GM23338 (cell line): ENCODE measurements at regions not wholly inside any gene's neighbourhood (a gene's known extent, or its start where the extent isn't known, plus 50 kb on each side); places are given as distances from the start of the nearest gene placed in this dataset.

Experiments used
- ATAC-seq: fragments of 200-7000 bp; cut with Tn5 transposase; 3 replicates; pipeline ENCODE4 v1.9.1; 2020
- DNase-seq: peaks from one replicate; pipeline ENCODE4 v3.0.0-alpha.2; 2015; ENCODE audit warnings: low spot score
- H2AFZ ChIP-seq: fragments of 200-600 bp; sonication (generic); 2 replicates; pipeline ENCODE4 v1.8.0; 2016; ENCODE audit warnings: antibody characterized with exemption, mild to moderate bottlenecking, moderate library complexity
- H3F3A ChIP-seq: fragments of 200-600 bp; sonication (generic); replicated peaks from 2 replicates; pipeline ENCODE4 v1.8.0; 2017; ENCODE audit warnings: antibody characterized with exemption, mixed run types, low read depth
- H3K27ac ChIP-seq: fragments of 200-600 bp; sonication (generic); 2 replicates; pipeline ENCODE4 v1.6.1; 2016; ENCODE audit warnings: low read depth
- H3K27me3 ChIP-seq: fragments of 200-600 bp; sonication (generic); 2 replicates; pipeline ENCODE4 v1.8.0; 2016; ENCODE audit warnings: mild to moderate bottlenecking, mixed run types, moderate library complexity; ENCODE audit not compliant: insufficient read depth
- H3K36me3 ChIP-seq: fragments of 200-600 bp; sonication (generic); 2 replicates; pipeline ENCODE4 v1.8.0; 2016; ENCODE audit warnings: mild to moderate bottlenecking; ENCODE audit not compliant: insufficient read depth
- H3K4me1 ChIP-seq: fragments of 200-600 bp; sonication (generic); 2 replicates; pipeline ENCODE4 v1.8.0; 2016; ENCODE audit warnings: mild to moderate bottlenecking, moderate library complexity; ENCODE audit not compliant: insufficient read depth
- H3K4me2 ChIP-seq: fragments of 200-600 bp; sonication (generic); 2 replicates; pipeline ENCODE4 v1.7.1; 2017; ENCODE audit warnings: mixed run types
- H3K4me3 ChIP-seq: fragments of 200-600 bp; sonication (generic); 2 replicates; pipeline ENCODE4 v1.6.1; 2016; ENCODE audit warnings: mixed run types
- H3K79me2 ChIP-seq: fragments of 200-600 bp; sonication (generic); replicated peaks from 2 replicates; pipeline ENCODE4 v1.8.0; 2017; ENCODE audit warnings: mild to moderate bottlenecking; ENCODE audit not compliant: insufficient read depth
- H3K9me2 ChIP-seq: fragments of 200-600 bp; sonication (generic); 2 replicates; pipeline ENCODE4 v1.8.0; 2017; ENCODE audit not compliant: insufficient read depth
- H4K20me1 ChIP-seq: fragments of 200-600 bp; sonication (generic); replicated peaks from 2 replicates; pipeline ENCODE4 v1.8.0; 2017; ENCODE audit warnings: mild to moderate bottlenecking; ENCODE audit not compliant: insufficient read depth
- H3K27ac Mint-ChIP-seq: 2 replicates; pipeline ENCODE4 v1.8.0; 2020; ENCODE audit warnings: inconsistent platforms, mild to moderate bottlenecking, moderate library complexity, mixed read lengths
- H3K27me3 Mint-ChIP-seq: 3 replicates; pipeline ENCODE4 v1.8.0; 2022; ENCODE audit warnings: low read depth, mild to moderate bottlenecking, moderate library complexity, mixed read lengths, inconsistent platforms; ENCODE audit not compliant: insufficient read depth, poor library complexity
- H3K36me3 Mint-ChIP-seq: 3 replicates; pipeline ENCODE4 v1.8.0; 2021; ENCODE audit warnings: low read depth, mild to moderate bottlenecking, inconsistent platforms, moderate library complexity, mixed read lengths
- H3K4me1 Mint-ChIP-seq: 3 replicates; pipeline ENCODE4 v1.8.0; 2020; ENCODE audit warnings: mild to moderate bottlenecking, inconsistent platforms, mixed read lengths
- H3K4me3 Mint-ChIP-seq: 3 replicates; pipeline ENCODE4 v1.8.0; 2021; ENCODE audit warnings: moderate library complexity, mild to moderate bottlenecking, inconsistent platforms, mixed read lengths
- H3K9me3 Mint-ChIP-seq: 3 replicates; pipeline ENCODE4 v1.8.0; 2020; ENCODE audit warnings: moderate library complexity, mild to moderate bottlenecking, inconsistent platforms, mixed read lengths
- CREB1 ChIP-seq: fragments of 250-450 bp; sonication (Bioruptor Pico); IDR thresholded peaks from 2 replicates; pipeline ENCODE4 v1.5.0; 2020; ENCODE audit warnings: low read depth, mild to moderate bottlenecking, moderate library complexity
- CTCF ChIP-seq, 2 experiments: fragments of 200-600 bp in 1 of 2; sonication (generic) in 1 of 2; conservative IDR thresholded peaks; 2 replicates each; pipeline versions ENCODE4 v1.5.1 to v1.6.1; 2016 to 2017; ENCODE audit warnings: antibody characterized with exemption in 2 of 2, low read depth in 2 of 2, mild to moderate bottlenecking in 2 of 2, moderate library complexity in 1 of 2
- ETS1 ChIP-seq: IDR thresholded peaks from 2 replicates; pipeline ENCODE4 v1.6.1; 2016; ENCODE audit warnings: antibody characterized with exemption
- EZH2 ChIP-seq: fragments of 200-600 bp; sonication (generic); IDR thresholded peaks from one replicate; pipeline ENCODE4 v1.8.0; 2017; ENCODE audit warnings: antibody characterized with exemption, mild to moderate bottlenecking, low read depth; ENCODE audit not compliant: unreplicated experiment
- EZH2phosphoT487 ChIP-seq: fragments of 200-600 bp; sonication (generic); IDR thresholded peaks from one replicate; pipeline ENCODE4 v1.8.1; 2018; ENCODE audit warnings: antibody characterized with exemption; ENCODE audit not compliant: unreplicated experiment
- JUNB ChIP-seq: IDR thresholded peaks from one replicate; pipeline ENCODE4 v1.6.1; 2016; ENCODE audit warnings: antibody characterized with exemption; ENCODE audit not compliant: unreplicated experiment
- NANOG ChIP-seq: IDR thresholded peaks from 2 replicates; pipeline ENCODE4 v1.6.1; 2016; ENCODE audit warnings: antibody characterized with exemption, borderline replicate concordance
- POLR2AphosphoS5 ChIP-seq: IDR thresholded peaks from 2 replicates; pipeline ENCODE4 v1.6.1; 2016; ENCODE audit warnings: antibody characterized with exemption, low read depth
- REST ChIP-seq: IDR thresholded peaks from one replicate; pipeline ENCODE4 v1.6.1; 2018; ENCODE audit warnings: antibody characterized with exemption; ENCODE audit not compliant: unreplicated experiment
- STAT1 ChIP-seq: IDR thresholded peaks from one replicate; pipeline ENCODE4 v1.6.1; 2016; ENCODE audit warnings: antibody characterized with exemption; ENCODE audit not compliant: unreplicated experiment
- ZNF114 ChIP-seq: fragments of 250-450 bp; sonication (Bioruptor Pico); IDR thresholded peaks from 2 replicates; pipeline ENCODE4 v1.5.0; 2020; ENCODE audit warnings: mild to moderate bottlenecking, moderate library complexity
- ZNF331 ChIP-seq: fragments of 250-450 bp; sonication (Bioruptor Pico); IDR thresholded peaks from 2 replicates; pipeline ENCODE4 v1.5.0; 2020; ENCODE audit warnings: low read depth, mild to moderate bottlenecking, moderate library complexity
- ZNF462 ChIP-seq: fragments of 250-450 bp; sonication (Bioruptor Pico); IDR thresholded peaks from 2 replicates; pipeline ENCODE4 v1.5.0; 2020; ENCODE audit warnings: mild to moderate bottlenecking, moderate library complexity

- Histone ChIP-seq H3K27me3 (peaks cover 36% of the 10 kb centered on the region), H2AFZ (no peak overlapping the region), H3K9me2 (no peaks in the 10 kb centered on the region), H4K20me1 (no peaks in the 10 kb centered on the region; the same call in 1 of the 2 replicates), H3K36me3 (no peaks in the 10 kb centered on the region), H3K79me2 (no peaks in the 10 kb centered on the region), H3K27ac (no peak overlapping the region), H3K4me2 (no peak overlapping the region), H3K4me1 (peaks cover 6% of the 10 kb centered on the region; the same call in 1 of the 2 replicates), H3K4me3 (no peak overlapping the region), H3F3A (no peaks in the 10 kb centered on the region)
- no peak for DNase-seq
- TF ChIP-seq EZH2 (no peak), ETS1 (no peak), ZNF462 (CRISPR knock-in tag) (no peak), STAT1 (no peak), REST (no peak), JUNB (no peak), ZNF331 (CRISPR knock-in tag) (no peak), POLR2AphosphoS5 (no peak), ZNF114 (CRISPR knock-in tag) (no peak), EZH2phosphoT487 (no peak), NANOG (no peak), CTCF (conservative IDR thresholded peaks at IDR 0.05; ENCODE audit: low read depth in 2 of 2) (no peak), CREB1 (CRISPR knock-in tag) (no peak)
- Mint-ChIP-seq H3K4me3 (no peak overlapping the region), H3K36me3 (no peaks in the 10 kb centered on the region; the same call in 2 of the 3 replicates), H3K4me1 (peaks cover 5% of the 10 kb centered on the region; the same call in 2 of the 3 replicates), H3K27ac (no peak overlapping the region), H3K27me3 (peaks cover 25% of the 10 kb centered on the region), H3K9me3 (no peaks in the 10 kb centered on the region)
- no peak for ATAC-seq
Observed at GRCh38 chr2:174678395-174678794, 80.8 kb upstream of the WIPF1 start.
